OCI-LY3 (cell line): ENCODE measurements at regions not wholly inside any gene's neighbourhood (a gene's known extent, or its start where the extent isn't known, plus 50 kb on each side); places are given as distances from the start of the nearest gene placed in this dataset.

Experiments
- H2AFZ ChIP-seq: fragments of 200-600, 300-600 bp; shearing (Covaris generic); 2 replicates; pipeline ENCODE4 v1.6.0; 2014; ENCODE audit warnings: antibody characterized with exemption, low read depth, low read length
- H3K27ac ChIP-seq: fragments of 200-600, 300-600 bp; sonication (generic); 2 replicates; pipeline ENCODE4 v1.5.1; 2014; ENCODE audit warnings: mild to moderate bottlenecking, low read length, moderate library complexity, mixed read lengths
- H3K27me3 ChIP-seq: fragments of 200-600, 300-600 bp; sonication (generic); 2 replicates; pipeline ENCODE4 v1.6.1; 2014; ENCODE audit warnings: low read depth, low read length, mixed read lengths
- H3K36me3 ChIP-seq: fragments of 200-600, 300-600 bp; sonication (generic); replicated peaks from 2 replicates; pipeline ENCODE3; 2014; ENCODE audit warnings: low read depth, low read length, mixed read lengths
- H3K4me1 ChIP-seq: fragments of 300-600, 200-600 bp; sonication (generic); 2 replicates; pipeline ENCODE4 v1.6.1; 2014; ENCODE audit warnings: low read length, mixed read lengths
- H3K4me2 ChIP-seq: fragments of 200-600, 300-600 bp; sonication (generic); 2 replicates; pipeline ENCODE4 v1.6.1; 2014; ENCODE audit warnings: low read length, mixed read lengths
- H3K4me3 ChIP-seq: fragments of 300-600, 200-600 bp; sonication (generic); 2 replicates; pipeline ENCODE4 v1.5.1; 2014; ENCODE audit warnings: antibody characterized with exemption, mild to moderate bottlenecking, low read length, moderate library complexity
- H3K79me2 ChIP-seq: fragments of 300-600, 200-600 bp; shearing (Covaris generic); 2 replicates; pipeline ENCODE4 v1.6.1; 2014; ENCODE audit warnings: mild to moderate bottlenecking, low read length, mixed read lengths
- H3K9ac ChIP-seq: fragments of 300-600, 200-600 bp; shearing (Covaris generic); 2 replicates; pipeline ENCODE4 v1.6.0; 2014; ENCODE audit warnings: mild to moderate bottlenecking, low read length, moderate library complexity
- H3K9me3 ChIP-seq: fragments of 200-600, 300-600 bp; shearing (Covaris generic); 2 replicates; pipeline ENCODE4 v1.6.1; 2014; ENCODE audit warnings: low read length, mixed read lengths; ENCODE audit not compliant: insufficient read depth
- H4K20me1 ChIP-seq: fragments of 200-600, 300-600 bp; sonication (generic); 2 replicates; pipeline ENCODE4 v1.6.1; 2016; ENCODE audit warnings: low read length, mixed read lengths; ENCODE audit not compliant: insufficient read depth
- CTCF ChIP-seq: fragments of 200-600, 300-600 bp; sonication (generic); IDR thresholded peaks from 2 replicates; pipeline ENCODE4 v1.5.1; 2014; ENCODE audit warnings: antibody characterized with exemption, low read length, low read depth
- EZH2phosphoT487 ChIP-seq: fragments of 200-600 bp; shearing (Covaris generic); IDR thresholded peaks from 2 replicates; pipeline ENCODE4 v1.6.1; 2018; ENCODE audit warnings: antibody characterized with exemption, mixed run types, low read depth

GRCh38 chrX:34509394-34509793 is 147.7 kb downstream of the TMEM47 start:
- Histone ChIP-seq H3K9me3 (no peaks in the 10 kb centered on the region), H3K4me1 (no peaks in the 10 kb centered on the region), H3K27me3 (no peaks in the 10 kb centered on the region), H3K36me3 (no peaks in the 10 kb centered on the region), H3K9ac (no peak overlapping the region), H3K4me3 (no peak overlapping the region), H4K20me1 (no peaks in the 10 kb centered on the region), H2AFZ (no peak overlapping the region), H3K79me2 (no peaks in the 10 kb centered on the region), H3K4me2 (no peak overlapping the region), H3K27ac (no peak overlapping the region)
- no peak for TF ChIP-seq CTCF
- no peak for TF ChIP-seq EZH2phosphoT487

GRCh38 chrX:34503119-34503518 is 154.0 kb downstream of the TMEM47 start:
- Histone ChIP-seq H3K79me2 (no peaks in the 10 kb centered on the region), H3K9ac (no peak overlapping the region), H3K9me3 (no peaks in the 10 kb centered on the region), H2AFZ (no peak overlapping the region), H3K27ac (no peak overlapping the region), H3K27me3 (no peaks in the 10 kb centered on the region), H3K36me3 (no peaks in the 10 kb centered on the region), H3K4me3 (no peak overlapping the region), H4K20me1 (no peaks in the 10 kb centered on the region), H3K4me2 (no peak overlapping the region), H3K4me1 (no peaks in the 10 kb centered on the region)
- TF ChIP-seq EZH2phosphoT487 = no peak
- TF ChIP-seq CTCF = no peak

- H4K20me1 ChIP-seq = no peaks in the 10 kb centered on the region
- H3K9ac ChIP-seq = no peak overlapping the region
- no peak overlapping the region for H3K27ac ChIP-seq
- no peak for TF ChIP-seq CTCF
- no peak for TF ChIP-seq EZH2phosphoT487
- H3K36me3 ChIP-seq = no peaks in the 10 kb centered on the region
- no peaks in the 10 kb centered on the region for H3K27me3 ChIP-seq
- H2AFZ ChIP-seq = no peak overlapping the region
- H3K79me2 ChIP-seq = no peaks in the 10 kb centered on the region
- no peak overlapping the region for H3K4me3 ChIP-seq
- no peak overlapping the region for H3K4me2 ChIP-seq
- no peaks in the 10 kb centered on the region for H3K4me1 ChIP-seq
- no peaks in the 10 kb centered on the region for H3K9me3 ChIP-seq
Measured at GRCh38 chrX:34493086-34493485, 164.0 kb downstream of the TMEM47 start.

GRCh38 chrX:34491126-34491525 is 166.0 kb downstream of the TMEM47 start:
- no peak for TF ChIP-seq EZH2phosphoT487
- TF ChIP-seq CTCF = no peak
- Histone ChIP-seq H3K36me3 (no peaks in the 10 kb centered on the region), H3K4me2 (no peak overlapping the region), H2AFZ (no peak overlapping the region), H3K9me3 (no peaks in the 10 kb centered on the region), H3K79me2 (no peaks in the 10 kb centered on the region), H3K27ac (no peak overlapping the region), H3K27me3 (no peaks in the 10 kb centered on the region), H4K20me1 (no peaks in the 10 kb centered on the region), H3K4me3 (no peak overlapping the region), H3K9ac (no peak overlapping the region), H3K4me1 (peaks cover 5% of the 10 kb centered on the region)
